Mesenchymal stem cell (in vitro differentiated cells and primary cell): ENCODE measurements at regions not wholly inside any gene's neighbourhood (a gene's known extent, or its start where the extent isn't known, plus 50 kb on each side); places are given as distances from the start of the nearest gene placed in this dataset.
A peak's percentile ranks its signal among the peaks of the same experiment; 100 is the strongest.
"Not testable (repeated sequence)": the region's sequence is repeated elsewhere in the genome, so short reads cannot be mapped to it uniquely, and the experiment has no call there.

Experiments used
- DNase-seq: peaks from one replicate; pipeline ENCODE4 v3.0.0-alpha.2; 2013
- H2AFZ ChIP-seq: one replicate; pipeline ENCODE4 v1.6.1; 2013; ENCODE audit warnings: low read depth, mild to moderate bottlenecking, control low read depth, inconsistent platforms, low read length, moderate library complexity
- H2AK5ac ChIP-seq: 2 replicates; pipeline ENCODE4 v1.6.1; 2013; ENCODE audit warnings: low read length, moderate library complexity, mild to moderate bottlenecking, inconsistent platforms; ENCODE audit not compliant: severe bottlenecking
- H2BK120ac ChIP-seq: one replicate; pipeline ENCODE4 v1.6.1; 2013; ENCODE audit warnings: low read depth, mild to moderate bottlenecking, inconsistent platforms, low read length, moderate library complexity
- H2BK12ac ChIP-seq, 2 experiments: one replicate each; pipeline ENCODE4 v1.6.1; 2013; ENCODE audit warnings: inconsistent platforms in 2 of 2, low read length in 2 of 2, mild to moderate bottlenecking in 2 of 2, moderate library complexity in 2 of 2, control low read depth in 1 of 2
- H2BK15ac ChIP-seq: one replicate; pipeline ENCODE4 v1.6.1; 2013; ENCODE audit warnings: mild to moderate bottlenecking, low read depth, inconsistent platforms; ENCODE audit not compliant: poor library complexity, severe bottlenecking
- H2BK5ac ChIP-seq: 2 replicates; pipeline ENCODE4 v1.6.1; 2013; ENCODE audit warnings: low read depth, mild to moderate bottlenecking, low read length, control low read depth, inconsistent platforms; ENCODE audit not compliant: poor library complexity, severe bottlenecking
- H3K14ac ChIP-seq, 2 experiments: one replicate each; pipeline ENCODE4 v1.6.1; 2013; ENCODE audit warnings: inconsistent platforms in 2 of 2, low read length in 2 of 2, control low read depth in 1 of 2, mild to moderate bottlenecking in 1 of 2, moderate library complexity in 1 of 2
- H3K18ac ChIP-seq, 2 experiments: one replicate each; pipeline ENCODE4 v1.6.1; 2013; ENCODE audit warnings: inconsistent platforms in 2 of 2, low read length in 2 of 2, control low read depth in 1 of 2, low read depth in 1 of 2, mild to moderate bottlenecking in 1 of 2
- H3K23ac ChIP-seq, 2 experiments: one replicate each; pipeline ENCODE4 v1.6.1; 2013; ENCODE audit warnings: inconsistent platforms in 2 of 2, low read length in 2 of 2, mild to moderate bottlenecking in 2 of 2, moderate library complexity in 2 of 2, control low read depth in 1 of 2
- H3K27ac ChIP-seq: 2 replicates; pipeline ENCODE4 v1.5.1; 2013; ENCODE audit warnings: mild to moderate bottlenecking, moderate library complexity, low read length, control low read depth, inconsistent platforms; ENCODE audit not compliant: poor library complexity, severe bottlenecking
- H3K27me3 ChIP-seq, 2 experiments: 2 replicates each; pipeline versions ENCODE4 v1.6.1 to v1.7.0; 2013; ENCODE audit warnings: low read length in 2 of 2, mild to moderate bottlenecking in 2 of 2, moderate library complexity in 2 of 2, control low read depth in 1 of 2, inconsistent platforms in 1 of 2; ENCODE audit not compliant: control insufficient read depth in 1 of 2, insufficient read depth in 1 of 2
- H3K36me3 ChIP-seq, 2 experiments: 2 replicates each; pipeline versions ENCODE4 v1.6.1 to v1.7.0; 2013; ENCODE audit warnings: low read length in 2 of 2, control low read depth in 1 of 2, inconsistent platforms in 1 of 2, low read depth in 1 of 2, mild to moderate bottlenecking in 1 of 2; ENCODE audit not compliant: insufficient read depth in 2 of 2, control insufficient read depth in 1 of 2
- H3K4ac ChIP-seq, 2 experiments: one replicate each; pipeline ENCODE4 v1.6.1; 2013; ENCODE audit warnings: inconsistent platforms in 2 of 2, low read length in 2 of 2, mild to moderate bottlenecking in 2 of 2, moderate library complexity in 2 of 2, control low read depth in 1 of 2, low read depth in 1 of 2
- H3K4me1 ChIP-seq: 2 replicates; pipeline ENCODE4 v1.6.1; 2013; ENCODE audit warnings: low read depth, low read length, control low read depth; ENCODE audit not compliant: control insufficient read depth, insufficient read depth
- H3K4me2 ChIP-seq: 2 replicates; pipeline ENCODE4 v1.6.1; 2013; ENCODE audit warnings: low read length, mild to moderate bottlenecking, inconsistent platforms; ENCODE audit not compliant: poor library complexity, severe bottlenecking
- H3K4me3 ChIP-seq, 2 experiments: 2 replicates each; pipeline versions ENCODE4 v1.5.1 to v1.7.0; 2013; ENCODE audit warnings: low read length in 2 of 2, mild to moderate bottlenecking in 2 of 2, control low read depth in 1 of 2, low read depth in 1 of 2; ENCODE audit not compliant: insufficient read depth in 1 of 2
- H3K79me1 ChIP-seq: replicated peaks from 2 replicates; pipeline ENCODE4 v1.6.1; 2013; ENCODE audit warnings: mild to moderate bottlenecking, control low read depth, low read length, inconsistent platforms; ENCODE audit not compliant: poor library complexity, severe bottlenecking
- H3K9ac ChIP-seq: 2 replicates; pipeline ENCODE4 v1.7.0; 2013; ENCODE audit warnings: mild to moderate bottlenecking, low read length, moderate library complexity
- H3K9me3 ChIP-seq: 2 replicates; pipeline ENCODE4 v1.7.0; 2013; ENCODE audit warnings: mild to moderate bottlenecking, low read length; ENCODE audit not compliant: control insufficient read depth
- H4K8ac ChIP-seq: one replicate; pipeline ENCODE4 v1.6.1; 2013; ENCODE audit warnings: inconsistent platforms, mild to moderate bottlenecking, low read length, moderate library complexity
- H4K91ac ChIP-seq: one replicate; pipeline ENCODE4 v1.6.1; 2013; ENCODE audit warnings: mild to moderate bottlenecking, low read length, inconsistent platforms
- WGBS: methylation state at CpG from one replicate; pipeline ENCODE4 v1.1.7; 2013; ENCODE audit warnings: mixed read lengths; 5-methylcytosine and 5-hydroxymethylcytosine counted together

GRCh38 chr12:113702836-113703235, 231.2 kb upstream of the LHX5 start:
- H2AFZ ChIP-seq = no peak overlapping the region
- H4K8ac ChIP-seq = no peak overlapping the region
- no peak for DNase-seq
- no peaks in the 10 kb centered on the region for H3K36me3 ChIP-seq
- no peaks in the 10 kb centered on the region for H3K79me1 ChIP-seq
- no peak overlapping the region for H3K9ac ChIP-seq
- H3K4me2 ChIP-seq = no peak overlapping the region
- H3K14ac ChIP-seq = no peak overlapping the region
- H2BK12ac ChIP-seq = no peak overlapping the region
- no peak overlapping the region for H3K4me3 ChIP-seq
- H3K4ac ChIP-seq = no peak overlapping the region
- no peak overlapping the region for H4K91ac ChIP-seq
- no peak overlapping the region for H2BK5ac ChIP-seq
- H3K27ac ChIP-seq = no peak overlapping the region
- peaks cover 13 to 48% of the 10 kb centered on the region in 2 experiments for H3K27me3 ChIP-seq
- H3K23ac ChIP-seq = no peak overlapping the region
- no peak overlapping the region for H2AK5ac ChIP-seq
- WGBS = 86% methylated on average over 11 of the region's 11 CpGs
- H3K9me3 ChIP-seq = no peaks in the 10 kb centered on the region
- no peak overlapping the region for H2BK15ac ChIP-seq
- no peaks in the 10 kb centered on the region for H3K4me1 ChIP-seq
- H3K18ac ChIP-seq = no peak overlapping the region
- H2BK120ac ChIP-seq = no peak overlapping the region

GRCh38 chr12:113702276-113702675, 230.6 kb upstream of the LHX5 start:
- no peak overlapping the region for H3K4me3 ChIP-seq
- H3K79me1 ChIP-seq = no peaks in the 10 kb centered on the region
- H3K18ac ChIP-seq = no peak overlapping the region
- no peak overlapping the region for H3K23ac ChIP-seq
- H3K4me2 ChIP-seq = no peak overlapping the region
- no peak overlapping the region for H2BK15ac ChIP-seq
- H2AK5ac ChIP-seq = no peak overlapping the region
- no peaks in the 10 kb centered on the region for H3K36me3 ChIP-seq
- H3K9ac ChIP-seq = no peak overlapping the region
- no peak overlapping the region for H4K91ac ChIP-seq
- no peak overlapping the region for H3K14ac ChIP-seq
- H2BK5ac ChIP-seq = no peak overlapping the region
- no peak for DNase-seq
- H2BK120ac ChIP-seq = no peak overlapping the region
- H3K4ac ChIP-seq = no peak overlapping the region
- WGBS = 70% methylated on average over 4 of the region's 4 CpGs
- H3K27ac ChIP-seq = no peak overlapping the region
- H2BK12ac ChIP-seq = no peak overlapping the region
- no peaks in the 10 kb centered on the region for H3K9me3 ChIP-seq
- H2AFZ ChIP-seq = no peak overlapping the region
- peaks cover 19 to 48% of the 10 kb centered on the region in 2 experiments for H3K27me3 ChIP-seq
- no peak overlapping the region for H4K8ac ChIP-seq
- no peaks in the 10 kb centered on the region for H3K4me1 ChIP-seq

GRCh38 chr12:113700943-113701342, 229.3 kb upstream of the LHX5 start:
- Histone ChIP-seq H3K18ac (no peak overlapping the region), H3K14ac (no peak overlapping the region), H2BK12ac (no peak overlapping the region), H2BK120ac (no peak overlapping the region), H3K23ac (peak overlapping the region in 1 of 2 experiments; percentile 46), H4K8ac (no peak overlapping the region), H3K36me3 (no peaks in the 10 kb centered on the region), H4K91ac (no peak overlapping the region), H3K4ac (no peak overlapping the region), H3K4me2 (no peak overlapping the region), H3K4me3 (no peak overlapping the region), H3K4me1 (no peaks in the 10 kb centered on the region), H2BK5ac (no peak overlapping the region), H3K9ac (no peak overlapping the region), H3K79me1 (no peaks in the 10 kb centered on the region), H3K27me3 (peaks cover 21 to 56% of the 10 kb centered on the region in 2 experiments), H3K27ac (no peak overlapping the region), H2AFZ (no peak overlapping the region), H3K9me3 (no peaks in the 10 kb centered on the region), H2AK5ac (no peak overlapping the region), H2BK15ac (no peak overlapping the region)
- DNase-seq = no peak
- 2% methylated on average over 5 of the region's 5 CpGs for WGBS

GRCh38 chr12:113699984-113700383, 228.3 kb upstream of the LHX5 start:
- not testable (repeated sequence) for H3K4me3 ChIP-seq, H2AFZ ChIP-seq, H2BK120ac ChIP-seq, H2BK15ac ChIP-seq, H3K23ac ChIP-seq, H3K18ac ChIP-seq, H3K9me3 ChIP-seq, H3K9ac ChIP-seq, H3K27ac ChIP-seq, H4K8ac ChIP-seq, H2AK5ac ChIP-seq, H3K14ac ChIP-seq, H4K91ac ChIP-seq, H3K79me1 ChIP-seq, H2BK5ac ChIP-seq, H3K4me2 ChIP-seq, H3K4ac ChIP-seq, H2BK12ac ChIP-seq, DNase-seq, H3K4me1 ChIP-seq, H3K36me3 ChIP-seq
- WGBS = 68% methylated on average over 2 of the region's 3 CpGs
- H3K27me3 ChIP-seq = peaks cover 21 to 66% of the 10 kb centered on the region in 2 experiments
